ENCODE measurements at regions not wholly inside any gene's neighbourhood (a gene's known extent, or its start where the extent isn't known, plus 50 kb on each side); places are given as distances from the start of the nearest gene placed in this dataset.

DNA sequence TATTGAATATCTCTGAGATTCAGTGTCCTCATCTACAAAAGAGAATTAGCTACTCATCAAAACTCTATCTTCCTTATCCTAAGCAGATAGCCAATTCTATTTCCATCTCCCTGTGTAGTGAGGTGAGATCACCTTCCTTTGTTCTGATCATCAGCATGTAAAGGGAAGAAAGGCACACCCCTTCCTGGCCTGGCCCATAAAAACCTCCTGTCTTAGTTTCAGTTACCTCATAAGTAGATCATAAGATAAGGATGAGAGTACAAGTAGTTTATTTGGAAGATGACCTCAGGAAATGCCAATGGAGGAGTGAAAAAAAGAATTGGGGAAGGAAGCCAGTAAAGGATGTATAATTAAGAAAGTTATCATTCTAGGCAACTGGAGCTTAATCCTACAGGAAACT lies 114.5 kb upstream of the GADL1 start:
- DNase-seq: no peak

DNA sequence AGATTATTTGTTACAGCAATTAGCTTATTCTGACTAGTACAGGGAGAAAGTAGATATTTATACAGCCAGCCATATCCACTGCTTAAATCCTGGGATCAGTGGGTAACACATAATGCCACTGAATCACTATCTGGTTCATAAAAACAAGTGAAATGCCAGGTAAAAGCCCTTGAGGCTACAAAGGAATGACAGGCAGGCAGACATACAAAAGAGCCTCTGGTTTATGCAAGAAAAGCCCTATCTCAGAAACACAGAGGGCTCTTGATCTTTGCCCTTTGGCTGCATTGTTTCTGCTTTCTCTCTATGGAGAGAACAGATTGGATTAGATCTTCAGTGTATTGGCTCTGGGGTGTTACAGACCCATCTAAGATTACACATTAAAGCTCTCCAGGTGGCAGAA lies 115.4 kb upstream of the GADL1 start:
- no peak for DNase-seq

DNA sequence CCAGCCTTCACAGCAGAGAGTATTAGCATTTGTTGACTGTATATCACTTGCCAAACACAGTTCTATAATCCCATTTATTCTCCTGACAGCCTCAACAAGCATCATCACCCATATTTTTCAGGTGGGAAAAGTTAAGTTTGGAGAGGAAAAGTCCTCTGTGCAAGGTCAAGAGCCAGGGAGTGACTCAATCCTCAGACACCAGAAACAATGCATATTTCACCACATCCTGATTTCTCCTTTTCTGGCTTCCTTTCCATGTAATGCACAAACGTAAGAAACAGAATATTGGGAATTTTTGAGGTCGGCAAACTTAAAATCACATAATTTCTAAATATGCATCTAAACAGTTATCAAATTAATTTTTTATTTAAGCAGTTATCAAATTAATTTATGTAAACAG lies 116.0 kb upstream of the GADL1 start:
- no peak for DNase-seq

DNA sequence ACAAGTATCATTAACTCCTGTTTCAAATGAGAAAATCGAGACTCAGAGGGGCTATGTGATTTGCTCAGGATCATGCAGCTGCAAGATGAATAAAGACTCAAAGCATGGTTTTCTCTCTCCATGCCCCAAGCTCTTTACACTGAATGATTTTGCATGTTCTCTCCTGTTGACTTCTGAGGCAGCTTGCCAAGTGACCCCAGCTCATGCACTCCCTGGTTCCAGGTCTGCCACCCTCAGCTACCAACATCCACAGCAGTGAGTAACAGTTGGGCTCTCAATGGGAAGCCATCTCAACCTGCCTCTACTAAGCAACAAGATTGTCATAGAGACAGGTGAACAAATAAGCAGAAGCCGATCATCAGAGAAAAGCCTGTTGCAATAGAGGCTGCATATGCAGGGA lies 116.9 kb upstream of the GADL1 start:
- no peak for DNase-seq

DNA sequence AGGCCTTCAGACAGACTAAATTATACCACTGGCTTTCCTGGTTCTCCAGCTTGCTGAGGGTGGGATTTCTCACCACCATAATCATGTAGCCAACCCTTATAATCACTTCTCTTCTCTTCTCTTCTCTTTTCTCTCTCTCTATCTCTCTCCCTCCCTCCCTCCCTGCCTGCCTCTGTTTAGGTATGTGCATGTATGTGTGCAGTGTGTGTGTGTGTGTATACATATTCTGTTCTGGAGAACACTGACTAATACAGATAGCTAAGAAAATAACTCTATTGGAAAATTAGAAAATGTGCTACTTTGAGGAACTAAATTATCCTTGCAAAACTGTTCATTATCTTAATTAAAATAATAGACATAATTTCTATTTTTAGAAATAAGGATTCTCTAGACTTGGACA lies 118.6 kb upstream of the GADL1 start:
- DNase-seq: no peak

DNA sequence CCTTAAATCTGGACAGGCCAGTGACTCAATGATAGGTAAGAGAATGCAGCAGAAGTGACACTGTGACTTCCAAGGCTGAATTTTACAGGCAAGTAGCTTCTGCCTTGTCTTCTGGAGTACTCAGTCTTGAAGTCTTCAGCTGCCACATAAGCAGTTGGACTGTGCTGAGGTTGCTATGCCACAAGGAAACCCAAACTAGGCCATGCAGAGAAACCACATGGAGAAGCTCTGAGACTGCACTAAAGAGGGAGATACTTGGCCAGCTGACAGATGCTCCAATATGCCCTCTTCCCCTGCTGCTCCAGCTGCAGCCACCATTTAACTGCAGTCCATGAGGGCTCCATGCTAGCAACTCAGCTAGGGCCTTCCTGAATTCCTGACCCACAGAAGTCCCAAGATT lies 119.4 kb upstream of the GADL1 start:
- no peak for DNase-seq

DNA sequence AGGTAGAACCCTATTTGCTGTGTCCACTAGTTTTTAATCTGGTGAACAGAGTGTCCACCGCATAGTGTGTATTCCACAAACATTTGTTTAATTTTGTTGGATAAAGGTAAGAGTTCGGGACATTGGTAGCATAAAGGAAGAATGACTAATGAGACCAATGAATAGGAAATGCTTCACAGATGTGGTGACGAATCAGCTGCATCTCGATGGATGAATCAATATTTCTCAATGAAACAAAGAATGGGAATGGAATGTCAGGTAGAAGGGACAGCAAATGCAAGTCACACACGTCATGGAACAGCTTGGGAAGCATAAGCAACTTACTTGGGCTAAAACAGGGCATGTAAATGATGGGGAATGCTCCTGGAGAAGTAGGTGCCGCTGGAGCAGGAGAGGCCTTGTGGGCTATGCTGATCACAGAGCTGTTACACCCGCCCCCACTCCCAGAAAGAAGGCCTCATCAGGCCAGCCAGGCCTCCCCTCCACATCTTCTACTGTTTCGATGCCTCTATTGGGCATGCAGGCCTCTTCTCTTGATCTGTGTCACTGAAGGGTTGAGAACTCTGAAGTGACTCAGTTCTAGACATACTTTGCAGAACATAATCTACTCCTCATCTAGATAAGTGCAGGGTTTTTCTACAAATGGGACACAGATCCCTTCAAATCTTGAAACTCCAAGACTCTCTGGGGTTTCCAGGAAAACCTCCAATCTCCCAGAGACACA lies 120.0 kb upstream of the GADL1 start:
- no peak for DNase-seq

DNA sequence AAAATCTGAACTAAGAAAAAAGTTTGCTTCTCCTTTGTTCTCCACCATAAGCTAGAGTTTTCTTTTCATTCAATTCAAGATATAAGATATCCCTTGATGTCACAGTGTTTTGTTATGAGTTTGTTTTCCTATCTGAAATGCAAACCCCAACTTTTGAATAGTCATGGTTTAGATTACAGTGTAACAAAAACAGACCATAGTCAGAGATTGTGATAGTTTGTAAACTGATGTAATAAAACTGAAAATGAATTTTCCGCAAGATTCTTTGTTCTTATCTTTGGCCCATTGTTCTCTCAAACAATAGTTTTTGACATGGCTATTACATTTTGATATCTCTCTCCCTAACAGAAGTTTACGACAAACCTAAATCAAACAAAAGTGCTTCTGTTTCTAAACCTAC lies 121.7 kb upstream of the GADL1 start:
- no peak for DNase-seq

DNA sequence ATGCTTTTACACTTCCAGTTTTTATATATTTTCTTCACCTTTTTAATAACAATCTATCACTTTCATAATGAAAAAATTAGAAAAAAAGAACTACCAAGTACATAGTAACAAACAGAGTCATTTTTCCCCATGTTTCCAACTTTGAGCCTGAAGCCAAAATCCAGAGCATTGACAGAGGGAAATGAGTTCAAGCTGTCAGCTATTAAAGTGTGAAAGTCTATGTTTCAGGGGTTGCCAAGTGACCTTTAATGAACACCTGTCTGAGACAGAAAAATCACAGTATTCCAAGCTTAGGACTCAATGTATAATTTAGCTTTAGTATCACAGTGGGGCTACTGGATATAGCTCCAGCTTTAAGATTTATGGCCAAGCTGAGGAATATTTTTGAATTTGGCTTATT lies 128.3 kb upstream of the GADL1 start:
- no peak for DNase-seq

DNA sequence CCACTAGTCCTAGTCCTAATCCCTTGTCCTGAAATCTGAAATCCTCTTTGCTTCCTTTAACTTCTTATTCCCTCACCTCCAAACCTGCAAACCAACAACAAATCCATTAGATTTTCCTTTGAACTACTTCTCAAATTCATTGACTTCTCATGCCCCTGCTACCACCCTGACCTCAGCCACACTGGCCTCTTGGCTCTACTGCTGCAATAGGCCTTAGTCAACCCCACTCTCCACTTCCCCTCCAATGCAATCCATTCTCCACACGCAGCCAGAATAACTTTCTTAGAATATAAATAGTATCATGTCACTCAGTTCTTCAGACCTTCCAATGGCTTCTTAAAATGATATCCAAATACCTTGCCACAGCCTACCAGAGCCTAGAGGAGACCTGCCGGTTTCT lies 131.1 kb upstream of the GADL1 start:
- DNase-seq: no peak

DNA sequence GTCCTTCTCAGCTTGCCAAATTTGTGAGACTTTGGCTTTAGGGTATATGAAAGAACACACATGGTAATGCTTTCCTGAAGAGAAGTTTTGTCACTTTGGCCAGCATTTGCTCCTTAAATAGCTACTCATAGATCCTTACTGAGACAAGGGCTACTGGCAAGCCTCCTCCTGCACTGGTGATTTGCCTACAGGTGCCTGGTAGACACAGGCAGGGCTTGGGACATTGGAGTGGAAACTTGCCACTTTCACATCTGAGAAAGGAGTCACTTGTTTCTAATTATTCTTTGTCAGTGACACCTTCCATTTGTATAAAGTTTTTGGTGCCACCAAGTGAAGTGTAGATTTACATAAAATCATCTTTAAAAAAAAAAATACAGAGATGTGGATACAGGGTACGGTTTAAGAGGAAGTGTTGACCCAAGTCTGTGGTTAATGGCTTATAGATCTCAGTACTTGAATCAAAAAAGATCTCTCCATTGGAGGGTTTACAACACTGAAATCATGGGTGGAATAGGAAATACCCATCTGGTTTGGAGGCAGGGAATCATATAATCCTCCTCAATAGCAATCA lies 132.8 kb upstream of the GADL1 start:
- DNase-seq: no peak

DNA sequence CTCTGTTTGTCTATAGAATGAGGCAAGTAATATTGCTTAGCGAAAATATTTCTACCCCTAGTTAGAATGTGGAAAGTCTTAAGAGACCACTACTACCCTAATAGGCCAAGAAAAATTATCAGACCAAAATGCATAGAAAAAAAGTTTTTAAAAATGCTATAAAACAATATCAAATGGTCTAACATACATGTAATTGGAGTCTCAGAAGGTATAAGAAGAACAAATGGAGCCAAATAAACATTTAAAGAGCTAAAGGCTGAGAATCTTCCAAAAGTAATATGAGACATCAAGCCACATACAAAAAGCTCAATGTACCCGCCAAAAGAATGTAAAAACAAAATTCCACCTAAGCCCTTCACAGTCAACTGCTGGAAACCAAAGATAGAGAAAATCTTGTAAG lies 133.5 kb upstream of the GADL1 start:
- DNase-seq: no peak

DNA sequence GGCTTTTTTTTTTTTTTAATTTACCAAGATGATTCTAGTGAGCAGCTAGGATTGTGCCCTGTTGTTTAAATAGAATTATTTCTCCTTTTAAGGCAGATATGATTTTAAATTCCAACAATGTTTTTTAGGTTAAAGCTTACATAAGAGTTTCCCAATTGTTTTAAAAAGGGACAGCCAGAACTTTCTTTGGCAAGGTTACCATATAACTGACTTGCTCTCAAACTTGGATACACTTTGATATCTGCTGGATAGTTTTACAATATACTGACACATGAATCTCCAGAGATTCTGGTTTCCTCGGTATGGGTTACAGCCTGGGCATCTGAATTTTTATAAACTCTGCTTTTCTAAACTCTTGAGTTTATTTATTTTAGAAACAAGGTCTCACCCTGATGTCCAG lies 134.3 kb upstream of the GADL1 start:
- no peak for DNase-seq

DNA sequence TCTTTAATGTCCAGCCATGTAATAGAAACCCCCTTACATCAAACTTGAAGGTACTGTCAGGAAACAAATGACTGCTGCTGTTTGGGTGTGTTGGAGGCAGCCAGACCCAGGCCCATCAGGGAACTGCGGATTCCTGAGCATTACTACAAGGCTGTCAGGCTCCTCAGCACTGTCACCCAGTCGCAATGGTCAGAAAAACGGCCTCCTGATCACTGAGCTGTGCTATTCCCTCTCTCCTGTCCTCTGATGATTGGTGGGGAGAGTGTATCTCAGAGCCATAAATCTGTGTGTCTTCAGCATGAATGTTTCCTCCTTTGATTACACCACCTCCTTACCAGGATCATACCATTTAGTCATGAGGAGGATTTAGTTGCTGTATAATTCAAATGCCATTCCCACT lies 135.2 kb upstream of the GADL1 start:
- DNase-seq: no peak

DNA sequence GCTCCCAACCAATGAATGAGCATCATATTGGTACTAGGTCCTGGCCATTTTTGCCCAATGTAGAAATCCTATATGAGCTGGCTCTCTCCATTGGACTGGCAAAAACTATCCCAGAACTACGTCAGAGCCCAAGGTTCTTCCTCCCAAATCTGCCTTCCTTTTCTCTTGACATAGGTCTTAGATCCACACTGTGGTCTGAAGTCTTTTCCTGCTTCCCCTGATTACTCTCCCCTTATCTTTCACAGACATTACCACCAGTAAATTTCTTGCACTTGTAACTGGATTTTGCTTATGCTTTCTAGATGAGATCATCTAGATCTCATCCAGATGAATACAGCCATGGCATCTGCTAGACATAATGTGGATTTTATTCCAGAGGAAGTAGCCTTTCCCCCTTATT lies 141.2 kb upstream of the GADL1 start:
- DNase-seq: no peak

DNA sequence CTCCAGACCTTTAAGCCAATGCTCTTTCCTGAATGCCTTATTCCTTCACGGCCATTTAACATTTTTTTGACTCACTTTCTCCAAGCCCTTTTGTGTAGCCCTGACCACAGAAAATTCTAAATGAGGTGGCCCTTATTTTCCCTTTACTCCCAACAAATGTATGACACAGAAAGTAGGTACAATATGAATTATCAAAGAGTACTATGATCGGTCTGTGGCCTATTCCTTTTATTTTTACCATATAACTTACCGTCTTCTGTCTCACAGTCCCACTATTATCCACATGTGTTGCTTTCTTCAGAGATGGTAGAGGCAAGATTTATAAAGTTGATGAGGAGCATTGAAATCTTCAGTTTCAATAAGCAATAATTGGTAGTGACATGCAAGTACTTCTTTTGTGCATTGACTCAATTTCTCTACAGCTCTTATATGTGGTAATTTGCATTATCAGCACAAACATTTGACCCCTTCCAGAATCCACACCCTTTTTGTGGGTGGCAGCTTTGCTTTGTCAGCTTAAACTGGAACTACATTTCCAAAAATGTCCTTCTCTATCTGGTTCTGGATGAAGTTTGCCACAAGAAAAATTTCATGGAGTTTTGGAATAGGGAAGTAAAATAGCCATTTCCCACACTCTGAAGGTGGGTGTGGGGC lies 143.8 kb upstream of the GADL1 start:
- no peak for DNase-seq

DNA sequence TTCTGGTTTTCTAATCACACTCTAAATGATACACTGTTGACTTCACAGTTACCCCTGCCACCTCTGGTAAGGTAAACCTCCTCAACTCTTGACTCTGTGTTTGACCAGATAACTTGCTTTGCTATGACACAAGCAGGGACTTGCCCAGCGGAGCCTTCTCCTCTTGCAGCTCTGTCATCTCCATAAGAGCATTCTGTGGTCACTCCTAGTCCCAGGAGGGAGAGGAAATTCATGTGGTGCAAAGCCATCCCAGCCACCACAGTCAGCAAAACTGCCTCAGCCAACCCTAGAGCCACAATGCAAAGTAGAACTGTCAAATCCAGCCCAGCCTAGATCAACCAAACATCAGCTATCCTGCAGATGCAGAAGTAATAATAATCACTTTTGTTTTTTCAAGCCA lies 144.7 kb upstream of the GADL1 start:
- no peak for DNase-seq

DNA sequence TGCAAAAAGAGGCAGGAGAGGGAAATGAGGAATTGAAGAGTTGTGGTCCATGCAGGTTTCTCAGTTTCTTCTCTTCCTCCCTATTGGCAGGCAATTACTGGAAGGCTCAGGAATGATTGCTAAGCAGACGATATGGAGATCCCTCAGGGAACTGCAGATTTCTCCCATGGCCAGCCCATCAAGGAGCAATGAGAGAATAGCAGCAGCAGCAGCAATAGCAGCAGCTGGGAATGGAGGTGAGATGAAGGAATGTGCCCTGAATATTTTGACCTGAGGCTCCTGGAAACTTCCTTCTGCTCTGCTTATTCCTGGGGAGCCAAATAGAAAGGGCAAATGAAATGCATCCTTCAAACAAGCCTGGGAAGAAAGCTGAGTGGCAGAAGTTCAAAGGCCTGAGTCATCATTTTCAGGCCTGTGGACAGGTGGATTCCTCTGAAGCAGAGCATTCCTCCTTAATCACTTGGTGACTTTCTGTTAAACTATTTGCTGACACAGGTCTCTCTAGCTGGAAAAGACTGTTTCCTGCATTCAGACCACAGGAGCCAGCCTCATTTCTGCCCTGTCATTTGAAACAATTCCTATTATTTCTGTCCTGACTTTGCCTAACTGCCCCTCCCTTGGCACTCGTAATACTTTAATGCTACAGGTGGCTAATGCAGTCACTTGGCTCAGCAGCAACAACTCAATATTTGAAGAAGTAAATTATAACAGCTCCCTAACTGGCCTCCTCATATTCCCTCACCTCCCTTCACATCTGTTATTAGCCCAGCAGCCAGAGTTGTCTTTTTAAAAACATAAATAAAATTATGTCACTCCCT lies 146.9 kb upstream of the GADL1 start:
- no peak for DNase-seq

DNA sequence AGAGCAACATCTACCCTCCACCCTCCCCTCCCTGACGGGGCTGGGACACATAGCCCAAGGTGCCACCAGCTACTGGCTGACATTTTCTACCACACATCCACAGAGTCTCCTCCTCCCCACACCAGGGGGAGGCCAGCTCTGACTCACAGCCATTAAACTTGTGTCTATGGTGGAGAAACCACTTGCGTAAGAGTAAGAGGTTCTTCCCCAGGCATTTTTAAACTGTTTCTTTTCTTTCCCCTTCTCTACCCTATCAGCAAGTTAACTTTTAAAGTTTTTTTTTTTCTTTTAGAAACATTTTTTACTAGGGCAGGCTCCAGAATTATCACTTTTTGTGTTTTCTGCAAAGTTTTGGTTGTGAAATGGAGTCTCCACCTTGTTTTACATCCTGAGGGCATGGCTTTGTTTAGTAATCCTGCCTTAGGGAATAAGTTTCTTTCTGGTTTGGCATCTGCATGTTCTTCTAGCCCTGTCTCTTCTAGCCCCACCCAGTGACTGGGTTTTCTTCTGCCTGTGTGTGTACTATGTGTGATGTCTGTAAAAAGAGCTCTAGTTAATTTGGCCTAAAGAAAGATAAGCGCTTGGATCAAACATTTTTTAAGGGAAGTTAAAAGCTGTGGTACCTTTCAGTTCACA lies 148.8 kb upstream of the GADL1 start:
- no peak for DNase-seq

DNA sequence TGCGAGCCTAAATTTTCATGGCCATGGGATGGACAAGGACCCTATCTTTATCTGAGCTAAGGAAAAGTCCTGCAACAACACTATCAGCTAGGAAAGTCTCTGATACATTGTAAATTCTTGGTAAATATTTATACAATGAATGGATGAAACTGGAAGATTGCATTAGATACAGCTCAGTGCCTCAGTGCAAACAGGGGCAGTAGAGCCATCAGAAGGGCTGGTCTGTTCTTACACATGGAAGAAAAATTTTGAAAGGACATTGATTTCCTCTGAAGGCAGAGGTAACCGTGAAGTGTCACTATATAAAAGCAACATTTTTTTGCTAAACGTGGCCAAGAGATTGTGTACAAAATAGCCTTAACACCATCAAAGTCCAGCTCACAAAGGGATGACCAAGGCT lies 153.2 kb upstream of the GADL1 start:
- DNase-seq: no peak

DNA sequence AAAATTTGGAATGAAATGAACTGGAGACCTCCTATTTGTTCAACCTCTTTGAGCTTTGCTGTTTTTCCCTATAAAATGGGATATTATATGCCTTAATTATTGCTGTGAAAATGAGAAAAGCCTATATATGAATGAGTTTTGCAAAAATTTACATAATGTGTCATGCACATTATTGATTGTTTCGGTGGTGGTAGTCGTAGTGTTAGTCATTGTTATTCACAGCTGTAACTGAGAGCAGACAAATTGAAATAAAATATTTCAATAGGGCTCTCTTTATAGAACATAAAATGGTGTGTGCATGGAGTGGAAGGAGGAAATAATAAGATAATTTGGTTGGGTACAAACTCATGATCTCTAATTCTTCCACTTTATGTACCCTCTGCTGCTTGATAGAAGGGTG lies 153.7 kb upstream of the GADL1 start:
- no peak for DNase-seq

DNA sequence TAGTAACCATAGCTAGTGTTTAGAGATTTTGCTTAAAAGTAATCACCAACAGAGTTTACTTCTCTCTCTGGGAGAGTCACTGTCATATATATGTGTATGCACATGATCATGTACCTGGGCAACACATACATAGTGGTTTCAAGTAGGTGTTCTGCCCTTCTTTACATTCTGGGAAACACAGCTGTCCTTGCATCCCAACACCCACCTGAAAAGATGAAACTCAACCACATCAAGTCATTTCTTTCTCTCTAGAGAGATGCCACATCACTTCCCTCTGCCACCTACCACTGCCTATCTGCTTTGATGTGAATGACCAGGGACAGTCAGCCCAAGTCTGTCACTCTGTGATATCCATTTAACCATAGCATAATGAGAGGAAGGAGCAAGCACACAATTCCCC lies 155.8 kb upstream of the GADL1 start:
- no peak for DNase-seq

DNA sequence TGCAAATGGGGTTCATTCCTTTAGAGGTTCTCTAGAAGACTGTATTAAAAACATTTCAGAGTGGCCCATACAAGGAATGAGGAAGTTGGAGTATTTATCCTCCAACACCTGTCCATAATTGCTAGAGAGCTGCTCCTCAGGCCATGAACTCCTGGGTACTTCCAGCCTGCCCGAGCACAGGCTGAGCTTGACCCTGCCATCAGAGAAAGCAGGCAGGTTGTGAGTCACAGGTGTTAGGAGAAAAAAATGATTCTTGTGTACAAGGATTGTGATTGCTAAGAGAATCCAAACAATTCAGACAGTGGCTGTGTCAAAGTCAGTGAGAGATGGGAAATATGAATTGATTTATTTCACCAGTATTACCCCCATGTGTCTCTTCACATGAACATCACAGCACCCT lies 156.8 kb upstream of the GADL1 start:
- no peak for DNase-seq

All from activated CD8-positive, alpha-beta memory T cell treated with anti-CD3 and anti-CD28 coated beads for 24 hours (primary cell).